ENCODE measurements at regions not wholly inside any gene's neighbourhood (a gene's known extent, or its start where the extent isn't known, plus 50 kb on each side); places are given as distances from the start of the nearest gene placed in this dataset.

DNA sequence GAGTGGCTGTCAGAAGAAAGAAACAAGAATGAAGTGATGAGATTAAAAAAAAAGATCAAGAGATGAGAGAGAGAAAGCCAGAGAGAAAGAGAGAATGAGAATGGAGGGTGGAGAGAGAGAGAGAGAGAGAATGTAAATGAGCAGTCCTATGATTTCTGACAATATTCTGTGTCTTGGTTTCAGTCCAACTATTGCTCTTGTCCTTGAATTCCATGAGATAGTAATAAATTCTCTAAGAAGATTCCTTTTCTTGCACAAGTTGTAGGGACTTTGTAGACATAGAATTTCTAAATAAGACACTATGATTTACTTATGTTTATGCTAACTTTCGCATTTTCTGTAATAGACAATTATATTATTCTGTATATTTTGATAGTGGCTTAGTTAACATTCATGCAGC, 149.6 kb upstream of the CTSO start:
- DNase-seq (no peak), ATAC-seq (no peak)
- Mint-ChIP-seq H3K9me3 (ENCODE audit: insufficient read depth) (no peaks in the 10 kb centered on the region), H3K4me1 (ENCODE audit: low read depth) (no peaks in the 10 kb centered on the region), H3K27me3 (ENCODE audit: low read depth) (no peaks in the 10 kb centered on the region), H3K4me3 (no peak overlapping the region), H3K27ac (no peak overlapping the region), H3K36me3 (ENCODE audit: low read depth) (no peaks in the 10 kb centered on the region)
- ChIA-PET POLR2A (no interaction called here), CTCF (no interaction called here)

GRCh38 chr4:156102411-156102810, 148.7 kb upstream of the CTSO start:
- H3K9me3 Mint-ChIP-seq (ENCODE audit: insufficient read depth), result no peaks in the 10 kb centered on the region
- no peaks in the 10 kb centered on the region for H3K4me1 Mint-ChIP-seq (ENCODE audit: low read depth)
- ATAC-seq (no peak), DNase-seq (no peak)
- H3K27ac Mint-ChIP-seq, result no peak overlapping the region
- CTCF ChIA-PET, result no interaction called here
- no peaks in the 10 kb centered on the region for H3K36me3 Mint-ChIP-seq (ENCODE audit: low read depth)
- POLR2A ChIA-PET, result no interaction called here
- no peak overlapping the region for H3K4me3 Mint-ChIP-seq
- no peaks in the 10 kb centered on the region for H3K27me3 Mint-ChIP-seq (ENCODE audit: low read depth)

DNA sequence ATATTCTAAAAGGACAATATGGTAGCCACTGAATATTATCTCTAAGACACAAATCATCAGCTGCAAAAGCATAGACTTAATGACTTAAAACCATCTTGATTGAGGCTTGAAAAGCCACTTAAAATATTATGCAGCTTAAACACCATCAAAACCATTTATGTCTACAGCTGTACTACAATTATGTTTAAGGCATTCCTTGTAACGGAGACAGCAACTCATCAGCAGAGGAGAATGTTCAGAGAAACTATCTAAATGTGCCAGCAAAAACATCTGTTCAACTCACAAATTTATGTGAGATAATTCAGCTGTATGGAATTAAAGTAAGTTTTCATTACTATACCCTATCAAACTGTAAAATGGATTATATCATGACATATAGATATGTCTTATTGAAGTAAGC, 147.9 kb upstream of the CTSO start:
- DNase-seq (no peak), ATAC-seq (no peak)
- POLR2A ChIA-PET, result no interaction called here
- CTCF ChIA-PET, result no interaction called here
- H3K27me3 Mint-ChIP-seq (ENCODE audit: low read depth), result no peaks in the 10 kb centered on the region
- no peaks in the 10 kb centered on the region for H3K9me3 Mint-ChIP-seq (ENCODE audit: insufficient read depth)
- no peak overlapping the region for H3K27ac Mint-ChIP-seq
- H3K4me1 Mint-ChIP-seq (ENCODE audit: low read depth), result no peaks in the 10 kb centered on the region
- no peaks in the 10 kb centered on the region for H3K36me3 Mint-ChIP-seq (ENCODE audit: low read depth)
- H3K4me3 Mint-ChIP-seq, result no peak overlapping the region

GRCh38 chr4:156100651-156101050, 147.0 kb upstream of the CTSO start:
- no peaks in the 10 kb centered on the region for H3K4me1 Mint-ChIP-seq (ENCODE audit: low read depth)

GRCh38 chr4:156098805-156099204, 145.1 kb upstream of the CTSO start:
- Mint-ChIP-seq H3K9me3 (ENCODE audit: insufficient read depth) (no peaks in the 10 kb centered on the region), H3K4me1 (ENCODE audit: low read depth) (no peaks in the 10 kb centered on the region), H3K36me3 (ENCODE audit: low read depth) (no peaks in the 10 kb centered on the region), H3K4me3 (no peak overlapping the region), H3K27ac (no peak overlapping the region), H3K27me3 (ENCODE audit: low read depth) (no peaks in the 10 kb centered on the region)
- ChIA-PET CTCF (no interaction called here), POLR2A (no interaction called here)
- ATAC-seq (no peak), DNase-seq (no peak)

More at GRCh38 chr4:156100651-156101050, 147.0 kb upstream of the CTSO start:
- Mint-ChIP-seq H3K36me3 (ENCODE audit: low read depth) (no peaks in the 10 kb centered on the region), H3K9me3 (ENCODE audit: insufficient read depth) (no peaks in the 10 kb centered on the region), H3K27me3 (ENCODE audit: low read depth) (no peaks in the 10 kb centered on the region), H3K4me3 (no peak overlapping the region), H3K27ac (no peak overlapping the region)
- ATAC-seq (no peak), DNase-seq (no peak)
- POLR2A ChIA-PET, result no interaction called here
- CTCF ChIA-PET, result no interaction called here

GRCh38 chr4:156085100-156085499, 131.4 kb upstream of the CTSO start:
- no peaks in the 10 kb centered on the region for H3K4me1 Mint-ChIP-seq (ENCODE audit: low read depth)
- H3K9me3 Mint-ChIP-seq (ENCODE audit: insufficient read depth), result no peaks in the 10 kb centered on the region
- no peaks in the 10 kb centered on the region for H3K36me3 Mint-ChIP-seq (ENCODE audit: low read depth)
- ChIA-PET CTCF (no interaction called here), POLR2A (no interaction called here)
- H3K27ac Mint-ChIP-seq, result no peak overlapping the region
- no peaks in the 10 kb centered on the region for H3K27me3 Mint-ChIP-seq (ENCODE audit: low read depth)
- no peak for DNase-seq
- no peak for ATAC-seq
- H3K4me3 Mint-ChIP-seq, result no peak overlapping the region

DNA sequence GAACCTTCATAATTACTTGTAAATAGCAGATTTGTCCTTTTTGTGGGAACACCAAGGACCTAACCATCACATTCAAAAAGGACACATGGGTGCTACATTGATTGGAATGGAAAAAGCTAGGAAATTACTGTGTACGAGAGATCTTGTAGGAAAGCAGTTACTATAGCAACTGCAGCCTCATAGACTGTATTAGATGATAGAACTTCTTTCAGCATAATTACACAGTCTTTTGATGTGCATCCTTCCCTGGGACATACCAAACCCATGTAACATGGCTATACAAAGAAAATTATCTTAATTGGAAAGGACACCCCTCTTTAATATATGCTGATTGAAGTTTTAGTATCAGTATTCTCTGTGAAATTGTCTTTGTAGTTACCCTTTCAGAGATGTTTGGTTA, 130.7 kb upstream of the CTSO start:
- ATAC-seq (no peak), DNase-seq (no peak)
- no peak overlapping the region for H3K4me3 Mint-ChIP-seq
- no peaks in the 10 kb centered on the region for H3K4me1 Mint-ChIP-seq (ENCODE audit: low read depth)
- H3K36me3 Mint-ChIP-seq (ENCODE audit: low read depth), result no peaks in the 10 kb centered on the region
- CTCF ChIA-PET, result no interaction called here
- no peaks in the 10 kb centered on the region for H3K27me3 Mint-ChIP-seq (ENCODE audit: low read depth)
- no peak overlapping the region for H3K27ac Mint-ChIP-seq
- POLR2A ChIA-PET, result no interaction called here
- no peaks in the 10 kb centered on the region for H3K9me3 Mint-ChIP-seq (ENCODE audit: insufficient read depth)

GRCh38 chr4:156073976-156074375, 120.3 kb upstream of the CTSO start:
- Mint-ChIP-seq H3K4me3 (no peak overlapping the region), H3K9me3 (ENCODE audit: insufficient read depth) (no peaks in the 10 kb centered on the region), H3K36me3 (ENCODE audit: low read depth) (no peaks in the 10 kb centered on the region), H3K27ac (no peak overlapping the region), H3K27me3 (ENCODE audit: low read depth) (no peaks in the 10 kb centered on the region), H3K4me1 (ENCODE audit: low read depth) (no peaks in the 10 kb centered on the region)
- ATAC-seq (no peak), DNase-seq (no peak)
- ChIA-PET CTCF (no interaction called here), POLR2A (no interaction called here)

DNA sequence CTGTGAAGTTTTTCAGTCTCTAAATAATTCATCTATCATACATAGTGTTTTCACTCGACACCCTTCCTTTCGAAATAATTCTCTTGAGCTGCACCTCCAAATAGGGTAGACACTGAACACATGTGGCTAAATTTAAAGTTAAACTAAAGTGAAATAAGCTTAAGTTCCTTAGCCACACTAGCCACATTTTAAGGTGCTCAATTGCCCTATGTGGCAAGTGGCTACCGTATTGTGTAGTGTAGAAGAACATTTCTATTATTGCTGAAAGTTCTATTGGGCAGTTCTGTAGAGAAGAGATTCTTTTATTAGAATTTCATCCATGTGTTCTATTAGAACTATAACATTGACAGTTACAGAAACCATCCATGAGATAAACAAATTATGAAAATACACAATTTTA, 107.0 kb upstream of the CTSO start:
- H3K4me1 Mint-ChIP-seq (ENCODE audit: low read depth), result no peaks in the 10 kb centered on the region
- no peaks in the 10 kb centered on the region for H3K9me3 Mint-ChIP-seq (ENCODE audit: insufficient read depth)
- H3K27me3 Mint-ChIP-seq (ENCODE audit: low read depth), result no peaks in the 10 kb centered on the region
- ChIA-PET CTCF (no interaction called here), POLR2A (no interaction called here)
- H3K27ac Mint-ChIP-seq, result no peak overlapping the region
- DNase-seq (no peak), ATAC-seq (no peak)
- no peak overlapping the region for H3K4me3 Mint-ChIP-seq
- no peaks in the 10 kb centered on the region for H3K36me3 Mint-ChIP-seq (ENCODE audit: low read depth)

DNA sequence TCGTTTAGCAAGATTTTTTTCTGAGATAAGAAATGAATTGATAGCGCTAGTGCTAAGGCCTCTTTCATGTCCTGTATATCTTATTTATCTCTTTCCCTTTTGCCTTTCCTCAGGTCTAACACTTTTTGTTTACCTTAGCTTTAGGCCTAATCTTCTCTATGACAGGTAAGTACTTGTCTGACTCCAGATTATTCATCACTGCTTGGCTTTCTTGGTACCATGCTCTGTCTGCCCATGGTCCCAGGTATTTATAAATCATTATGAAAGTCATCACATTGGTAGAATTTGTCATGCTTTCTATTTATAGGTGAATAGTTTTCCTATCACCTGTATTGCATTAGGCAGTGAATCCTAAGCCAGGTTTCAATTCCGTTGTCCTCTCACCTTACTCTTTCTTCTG, 99.5 kb upstream of the CTSO start:
- no peaks in the 10 kb centered on the region for H3K9me3 Mint-ChIP-seq (ENCODE audit: insufficient read depth)
- CTCF ChIA-PET, result no interaction called here
- POLR2A ChIA-PET, result no interaction called here
- no peak for ATAC-seq
- no peak overlapping the region for H3K27ac Mint-ChIP-seq
- H3K36me3 Mint-ChIP-seq (ENCODE audit: low read depth), result no peaks in the 10 kb centered on the region
- no peak overlapping the region for H3K4me3 Mint-ChIP-seq
- no peaks in the 10 kb centered on the region for H3K4me1 Mint-ChIP-seq (ENCODE audit: low read depth)
- DNase-seq, result no peak
- no peaks in the 10 kb centered on the region for H3K27me3 Mint-ChIP-seq (ENCODE audit: low read depth)

GRCh38 chr4:156052116-156052515, 98.5 kb upstream of the CTSO start:
- Mint-ChIP-seq H3K27ac (no peak overlapping the region), H3K4me3 (no peak overlapping the region), H3K4me1 (ENCODE audit: low read depth) (no peaks in the 10 kb centered on the region), H3K27me3 (ENCODE audit: low read depth) (no peaks in the 10 kb centered on the region), H3K36me3 (ENCODE audit: low read depth) (no peaks in the 10 kb centered on the region), H3K9me3 (ENCODE audit: insufficient read depth) (no peaks in the 10 kb centered on the region)
- no peak for ATAC-seq
- DNase-seq, result no peak
- POLR2A ChIA-PET, result interaction anchor here (0.5 kb wide), 1 partner anchor 155 kb away, joined by 3 read pairs; no protein-coding TSS in a partner anchor
- CTCF ChIA-PET, result no interaction called here

DNA sequence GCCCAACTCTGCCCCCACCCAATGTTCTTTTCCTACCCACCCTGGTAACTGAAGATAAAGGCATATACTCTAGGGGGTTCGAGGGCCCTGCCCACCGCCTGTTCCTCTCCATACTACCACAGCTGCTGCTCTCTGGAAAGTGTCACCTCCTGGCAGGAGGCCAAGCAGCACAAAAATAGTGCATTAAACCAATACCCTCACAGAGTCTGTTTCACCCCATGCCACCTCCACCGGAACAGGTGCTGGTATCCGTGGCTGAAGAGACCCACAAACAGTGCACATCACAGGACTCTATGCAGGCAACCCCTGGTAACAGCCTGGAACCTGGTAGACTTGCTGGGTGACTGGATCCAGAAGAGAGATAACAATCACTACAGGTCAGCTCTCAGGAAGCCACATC, 85.1 kb upstream of the CTSO start:
- POLR2A ChIA-PET, result no interaction called here
- ATAC-seq, result no peak

DNA sequence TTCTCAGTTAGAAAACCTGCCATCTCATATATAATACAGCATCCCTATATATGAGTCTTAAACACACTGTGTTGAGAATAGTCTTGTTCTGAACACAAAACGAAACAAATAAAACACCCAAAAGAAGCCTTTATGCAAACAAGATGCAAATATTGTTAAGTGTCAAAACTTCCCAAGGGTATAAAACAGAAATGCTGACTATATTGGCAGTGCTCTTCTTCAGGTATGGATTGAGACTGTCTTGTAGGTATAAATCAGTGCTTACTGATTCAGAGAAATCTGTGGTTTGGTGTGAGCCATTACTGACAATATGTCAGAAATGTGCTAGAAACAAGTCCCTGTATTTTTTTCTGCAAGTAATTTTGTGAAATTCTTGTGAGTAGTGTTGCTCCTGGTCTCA, 82.8 kb upstream of the CTSO start:
- Mint-ChIP-seq H3K4me3 (no peak overlapping the region), H3K9me3 (ENCODE audit: insufficient read depth) (no peaks in the 10 kb centered on the region), H3K36me3 (ENCODE audit: low read depth) (no peaks in the 10 kb centered on the region), H3K27ac (no peak overlapping the region), H3K27me3 (ENCODE audit: low read depth) (no peaks in the 10 kb centered on the region), H3K4me1 (ENCODE audit: low read depth) (no peaks in the 10 kb centered on the region)
- ChIA-PET POLR2A (no interaction called here), CTCF (no interaction called here)
- ATAC-seq (no peak), DNase-seq (no peak)

More for the DNA sequence above, 85.1 kb upstream of the CTSO start:
- no peak for DNase-seq
- Mint-ChIP-seq H3K4me3 (no peak overlapping the region), H3K36me3 (ENCODE audit: low read depth) (no peaks in the 10 kb centered on the region), H3K9me3 (ENCODE audit: insufficient read depth) (no peaks in the 10 kb centered on the region), H3K27ac (no peak overlapping the region), H3K4me1 (ENCODE audit: low read depth) (no peaks in the 10 kb centered on the region), H3K27me3 (ENCODE audit: low read depth) (no peaks in the 10 kb centered on the region)
- CTCF ChIA-PET, result no interaction called here

DNA sequence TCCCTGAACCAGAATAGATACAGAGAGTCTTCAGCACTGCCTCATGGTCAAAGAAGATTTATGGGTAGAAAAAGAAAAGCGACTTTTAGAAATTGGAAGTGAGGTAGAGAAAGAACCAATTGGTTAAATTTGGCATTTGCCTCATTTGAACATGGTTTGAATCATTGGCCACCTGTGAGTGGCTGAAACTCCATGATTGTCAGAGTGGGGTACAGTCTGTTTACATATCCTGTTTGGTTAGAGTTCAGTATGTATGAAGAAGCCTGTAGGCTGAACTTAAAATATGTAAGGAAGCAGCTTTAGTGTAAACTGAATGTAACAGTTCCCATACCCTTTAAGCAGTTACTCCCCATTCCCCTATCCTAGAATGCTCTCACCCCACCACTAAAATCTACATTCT, 76.0 kb upstream of the CTSO start:
- Mint-ChIP-seq H3K36me3 (ENCODE audit: low read depth) (no peaks in the 10 kb centered on the region), H3K9me3 (ENCODE audit: insufficient read depth) (no peaks in the 10 kb centered on the region), H3K4me1 (ENCODE audit: low read depth) (no peaks in the 10 kb centered on the region), H3K4me3 (no peak overlapping the region), H3K27me3 (ENCODE audit: low read depth) (no peaks in the 10 kb centered on the region), H3K27ac (no peak overlapping the region)
- ChIA-PET POLR2A (no interaction called here), CTCF (no interaction called here)
- DNase-seq, result no peak
- ATAC-seq, result no peak
